Neural cell (in vitro differentiated cells): ENCODE measurements at regions not wholly inside any gene's neighbourhood (a gene's known extent, or its start where the extent isn't known, plus 50 kb on each side); places are given as distances from the start of the nearest gene placed in this dataset.

Experiments
- EP300 ChIP-seq: fragments of 450-650 bp; conservative IDR thresholded peaks from 2 replicates; pipeline ENCODE4 v1.6.1; 2014; ENCODE audit warnings: antibody characterized with exemption, mild to moderate bottlenecking, moderate library complexity; ENCODE audit not compliant: poor library complexity, severe bottlenecking
- EZH2 ChIP-seq: fragments of 200-600, 300-800 bp; shearing (Covaris generic), sonication (generic); IDR thresholded peaks from 2 replicates; pipeline ENCODE4 v1.6.1; 2014; ENCODE audit warnings: antibody characterized with exemption, low read length, borderline replicate concordance, mild to moderate bottlenecking; ENCODE audit not compliant: insufficient read depth, poor library complexity, severe bottlenecking
- MXI1 ChIP-seq: fragments of 450-650 bp; conservative IDR thresholded peaks from 2 replicates; pipeline ENCODE4 v1.6.1; 2014; ENCODE audit warnings: antibody characterized with exemption, mild to moderate bottlenecking; ENCODE audit not compliant: poor library complexity, severe bottlenecking
- POLR2AphosphoS5 ChIP-seq: IDR thresholded peaks from 2 replicates; pipeline ENCODE4 v1.6.1; 2012
- TAF1 ChIP-seq: IDR thresholded peaks from 2 replicates; pipeline ENCODE4 v1.6.1; 2012; ENCODE audit warnings: low read depth
- TF ChIP-seq, protein P1 (sequence below): fragments of 450-650 bp; IDR thresholded peaks from 2 replicates; pipeline ENCODE4 v1.5.1; 2014; ENCODE audit warnings: antibody characterized with exemption, mild to moderate bottlenecking, moderate library complexity; ENCODE audit not compliant: poor library complexity, severe bottlenecking
- TF ChIP-seq, protein P2 (sequence below): IDR thresholded peaks from 2 replicates; pipeline ENCODE4 v1.6.1; 2012; ENCODE audit warnings: borderline replicate concordance

DNA sequence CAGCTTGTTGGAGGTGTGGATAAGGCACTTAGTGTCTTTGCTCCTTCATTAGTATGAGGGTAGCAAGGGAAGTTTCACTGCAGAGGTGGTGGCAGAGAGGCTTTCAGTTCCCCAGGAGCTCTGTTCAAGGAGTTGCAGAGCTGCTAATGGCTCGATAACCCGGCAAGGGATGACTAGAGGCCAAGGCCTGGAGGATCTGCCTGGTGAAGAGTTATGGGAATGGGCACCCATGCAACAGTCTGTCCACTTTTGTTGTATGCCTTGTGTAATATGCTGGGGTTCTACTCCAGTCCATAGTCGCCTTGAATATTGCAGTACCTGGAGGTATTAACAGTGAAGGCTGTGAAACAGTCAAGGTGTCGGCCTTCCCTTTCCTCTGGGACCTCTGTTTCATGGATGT, 67.8 kb upstream of the NBDY start:
- TF ChIP-seq EP300 (no peak), POLR2AphosphoS5 (no peak), TAF1 (no peak), EZH2 (no peak), MXI1 (no peak)
- TF ChIP-seq, protein P1, sequence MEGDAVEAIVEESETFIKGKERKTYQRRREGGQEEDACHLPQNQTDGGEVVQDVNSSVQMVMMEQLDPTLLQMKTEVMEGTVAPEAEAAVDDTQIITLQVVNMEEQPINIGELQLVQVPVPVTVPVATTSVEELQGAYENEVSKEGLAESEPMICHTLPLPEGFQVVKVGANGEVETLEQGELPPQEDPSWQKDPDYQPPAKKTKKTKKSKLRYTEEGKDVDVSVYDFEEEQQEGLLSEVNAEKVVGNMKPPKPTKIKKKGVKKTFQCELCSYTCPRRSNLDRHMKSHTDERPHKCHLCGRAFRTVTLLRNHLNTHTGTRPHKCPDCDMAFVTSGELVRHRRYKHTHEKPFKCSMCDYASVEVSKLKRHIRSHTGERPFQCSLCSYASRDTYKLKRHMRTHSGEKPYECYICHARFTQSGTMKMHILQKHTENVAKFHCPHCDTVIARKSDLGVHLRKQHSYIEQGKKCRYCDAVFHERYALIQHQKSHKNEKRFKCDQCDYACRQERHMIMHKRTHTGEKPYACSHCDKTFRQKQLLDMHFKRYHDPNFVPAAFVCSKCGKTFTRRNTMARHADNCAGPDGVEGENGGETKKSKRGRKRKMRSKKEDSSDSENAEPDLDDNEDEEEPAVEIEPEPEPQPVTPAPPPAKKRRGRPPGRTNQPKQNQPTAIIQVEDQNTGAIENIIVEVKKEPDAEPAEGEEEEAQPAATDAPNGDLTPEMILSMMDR = no peak
- TF ChIP-seq, protein P2, sequence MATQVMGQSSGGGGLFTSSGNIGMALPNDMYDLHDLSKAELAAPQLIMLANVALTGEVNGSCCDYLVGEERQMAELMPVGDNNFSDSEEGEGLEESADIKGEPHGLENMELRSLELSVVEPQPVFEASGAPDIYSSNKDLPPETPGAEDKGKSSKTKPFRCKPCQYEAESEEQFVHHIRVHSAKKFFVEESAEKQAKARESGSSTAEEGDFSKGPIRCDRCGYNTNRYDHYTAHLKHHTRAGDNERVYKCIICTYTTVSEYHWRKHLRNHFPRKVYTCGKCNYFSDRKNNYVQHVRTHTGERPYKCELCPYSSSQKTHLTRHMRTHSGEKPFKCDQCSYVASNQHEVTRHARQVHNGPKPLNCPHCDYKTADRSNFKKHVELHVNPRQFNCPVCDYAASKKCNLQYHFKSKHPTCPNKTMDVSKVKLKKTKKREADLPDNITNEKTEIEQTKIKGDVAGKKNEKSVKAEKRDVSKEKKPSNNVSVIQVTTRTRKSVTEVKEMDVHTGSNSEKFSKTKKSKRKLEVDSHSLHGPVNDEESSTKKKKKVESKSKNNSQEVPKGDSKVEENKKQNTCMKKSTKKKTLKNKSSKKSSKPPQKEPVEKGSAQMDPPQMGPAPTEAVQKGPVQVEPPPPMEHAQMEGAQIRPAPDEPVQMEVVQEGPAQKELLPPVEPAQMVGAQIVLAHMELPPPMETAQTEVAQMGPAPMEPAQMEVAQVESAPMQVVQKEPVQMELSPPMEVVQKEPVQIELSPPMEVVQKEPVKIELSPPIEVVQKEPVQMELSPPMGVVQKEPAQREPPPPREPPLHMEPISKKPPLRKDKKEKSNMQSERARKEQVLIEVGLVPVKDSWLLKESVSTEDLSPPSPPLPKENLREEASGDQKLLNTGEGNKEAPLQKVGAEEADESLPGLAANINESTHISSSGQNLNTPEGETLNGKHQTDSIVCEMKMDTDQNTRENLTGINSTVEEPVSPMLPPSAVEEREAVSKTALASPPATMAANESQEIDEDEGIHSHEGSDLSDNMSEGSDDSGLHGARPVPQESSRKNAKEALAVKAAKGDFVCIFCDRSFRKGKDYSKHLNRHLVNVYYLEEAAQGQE = no peak
